GM23338 (cell line): ENCODE measurements at regions not wholly inside any gene's neighbourhood (a gene's known extent, or its start where the extent isn't known, plus 50 kb on each side); places are given as distances from the start of the nearest gene placed in this dataset.

Source experiments
- ATAC-seq: fragments of 200-7000 bp; cut with Tn5 transposase; 3 replicates; pipeline ENCODE4 v1.9.1; 2020
- DNase-seq: peaks from one replicate; pipeline ENCODE4 v3.0.0-alpha.2; 2015; ENCODE audit warnings: low spot score
- H2AFZ ChIP-seq: fragments of 200-600 bp; sonication (generic); 2 replicates; pipeline ENCODE4 v1.8.0; 2016; ENCODE audit warnings: antibody characterized with exemption, mild to moderate bottlenecking, moderate library complexity
- H3F3A ChIP-seq: fragments of 200-600 bp; sonication (generic); replicated peaks from 2 replicates; pipeline ENCODE4 v1.8.0; 2017; ENCODE audit warnings: antibody characterized with exemption, mixed run types, low read depth
- H3K27ac ChIP-seq: fragments of 200-600 bp; sonication (generic); 2 replicates; pipeline ENCODE4 v1.6.1; 2016; ENCODE audit warnings: low read depth
- H3K27me3 ChIP-seq: fragments of 200-600 bp; sonication (generic); 2 replicates; pipeline ENCODE4 v1.8.0; 2016; ENCODE audit warnings: mild to moderate bottlenecking, mixed run types, moderate library complexity; ENCODE audit not compliant: insufficient read depth
- H3K36me3 ChIP-seq: fragments of 200-600 bp; sonication (generic); 2 replicates; pipeline ENCODE4 v1.8.0; 2016; ENCODE audit warnings: mild to moderate bottlenecking; ENCODE audit not compliant: insufficient read depth
- H3K4me1 ChIP-seq: fragments of 200-600 bp; sonication (generic); 2 replicates; pipeline ENCODE4 v1.8.0; 2016; ENCODE audit warnings: mild to moderate bottlenecking, moderate library complexity; ENCODE audit not compliant: insufficient read depth
- H3K4me2 ChIP-seq: fragments of 200-600 bp; sonication (generic); 2 replicates; pipeline ENCODE4 v1.7.1; 2017; ENCODE audit warnings: mixed run types
- H3K4me3 ChIP-seq: fragments of 200-600 bp; sonication (generic); 2 replicates; pipeline ENCODE4 v1.6.1; 2016; ENCODE audit warnings: mixed run types
- H3K79me2 ChIP-seq: fragments of 200-600 bp; sonication (generic); replicated peaks from 2 replicates; pipeline ENCODE4 v1.8.0; 2017; ENCODE audit warnings: mild to moderate bottlenecking; ENCODE audit not compliant: insufficient read depth
- H3K9me2 ChIP-seq: fragments of 200-600 bp; sonication (generic); 2 replicates; pipeline ENCODE4 v1.8.0; 2017; ENCODE audit not compliant: insufficient read depth
- H4K20me1 ChIP-seq: fragments of 200-600 bp; sonication (generic); replicated peaks from 2 replicates; pipeline ENCODE4 v1.8.0; 2017; ENCODE audit warnings: mild to moderate bottlenecking; ENCODE audit not compliant: insufficient read depth
- H3K27ac Mint-ChIP-seq: 2 replicates; pipeline ENCODE4 v1.8.0; 2020; ENCODE audit warnings: inconsistent platforms, mild to moderate bottlenecking, moderate library complexity, mixed read lengths
- H3K27me3 Mint-ChIP-seq: 3 replicates; pipeline ENCODE4 v1.8.0; 2022; ENCODE audit warnings: low read depth, mild to moderate bottlenecking, moderate library complexity, mixed read lengths, inconsistent platforms; ENCODE audit not compliant: insufficient read depth, poor library complexity
- H3K36me3 Mint-ChIP-seq: 3 replicates; pipeline ENCODE4 v1.8.0; 2021; ENCODE audit warnings: low read depth, mild to moderate bottlenecking, inconsistent platforms, moderate library complexity, mixed read lengths
- H3K4me1 Mint-ChIP-seq: 3 replicates; pipeline ENCODE4 v1.8.0; 2020; ENCODE audit warnings: mild to moderate bottlenecking, inconsistent platforms, mixed read lengths
- H3K4me3 Mint-ChIP-seq: 3 replicates; pipeline ENCODE4 v1.8.0; 2021; ENCODE audit warnings: moderate library complexity, mild to moderate bottlenecking, inconsistent platforms, mixed read lengths
- H3K9me3 Mint-ChIP-seq: 3 replicates; pipeline ENCODE4 v1.8.0; 2020; ENCODE audit warnings: moderate library complexity, mild to moderate bottlenecking, inconsistent platforms, mixed read lengths
- CREB1 ChIP-seq: fragments of 250-450 bp; sonication (Bioruptor Pico); IDR thresholded peaks from 2 replicates; pipeline ENCODE4 v1.5.0; 2020; ENCODE audit warnings: low read depth, mild to moderate bottlenecking, moderate library complexity
- EZH2 ChIP-seq: fragments of 200-600 bp; sonication (generic); IDR thresholded peaks from one replicate; pipeline ENCODE4 v1.8.0; 2017; ENCODE audit warnings: antibody characterized with exemption, mild to moderate bottlenecking, low read depth; ENCODE audit not compliant: unreplicated experiment
- EZH2phosphoT487 ChIP-seq: fragments of 200-600 bp; sonication (generic); IDR thresholded peaks from one replicate; pipeline ENCODE4 v1.8.1; 2018; ENCODE audit warnings: antibody characterized with exemption; ENCODE audit not compliant: unreplicated experiment
- JUNB ChIP-seq: IDR thresholded peaks from one replicate; pipeline ENCODE4 v1.6.1; 2016; ENCODE audit warnings: antibody characterized with exemption; ENCODE audit not compliant: unreplicated experiment
- NANOG ChIP-seq: IDR thresholded peaks from 2 replicates; pipeline ENCODE4 v1.6.1; 2016; ENCODE audit warnings: antibody characterized with exemption, borderline replicate concordance
- POLR2AphosphoS5 ChIP-seq: IDR thresholded peaks from 2 replicates; pipeline ENCODE4 v1.6.1; 2016; ENCODE audit warnings: antibody characterized with exemption, low read depth
- STAT1 ChIP-seq: IDR thresholded peaks from one replicate; pipeline ENCODE4 v1.6.1; 2016; ENCODE audit warnings: antibody characterized with exemption; ENCODE audit not compliant: unreplicated experiment
- ZNF114 ChIP-seq: fragments of 250-450 bp; sonication (Bioruptor Pico); IDR thresholded peaks from 2 replicates; pipeline ENCODE4 v1.5.0; 2020; ENCODE audit warnings: mild to moderate bottlenecking, moderate library complexity
- ZNF331 ChIP-seq: fragments of 250-450 bp; sonication (Bioruptor Pico); IDR thresholded peaks from 2 replicates; pipeline ENCODE4 v1.5.0; 2020; ENCODE audit warnings: low read depth, mild to moderate bottlenecking, moderate library complexity
- TF ChIP-seq, protein P1 (sequence below), 2 experiments: fragments of 200-600 bp in 1 of 2; sonication (generic) in 1 of 2; conservative IDR thresholded peaks; 2 replicates each; pipeline versions ENCODE4 v1.5.1 to v1.6.1; 2016 to 2017; ENCODE audit warnings: antibody characterized with exemption in 2 of 2, low read depth in 2 of 2, mild to moderate bottlenecking in 2 of 2, moderate library complexity in 1 of 2
- TF ChIP-seq, protein P2 (sequence below): IDR thresholded peaks from one replicate; pipeline ENCODE4 v1.6.1; 2018; ENCODE audit warnings: antibody characterized with exemption; ENCODE audit not compliant: unreplicated experiment
- TF ChIP-seq, protein P3 (sequence below): IDR thresholded peaks from 2 replicates; pipeline ENCODE4 v1.6.1; 2016; ENCODE audit warnings: antibody characterized with exemption
- TF ChIP-seq, protein P4 (sequence below): fragments of 250-450 bp; sonication (Bioruptor Pico); IDR thresholded peaks from 2 replicates; pipeline ENCODE4 v1.5.0; 2020; ENCODE audit warnings: mild to moderate bottlenecking, moderate library complexity

DNA sequence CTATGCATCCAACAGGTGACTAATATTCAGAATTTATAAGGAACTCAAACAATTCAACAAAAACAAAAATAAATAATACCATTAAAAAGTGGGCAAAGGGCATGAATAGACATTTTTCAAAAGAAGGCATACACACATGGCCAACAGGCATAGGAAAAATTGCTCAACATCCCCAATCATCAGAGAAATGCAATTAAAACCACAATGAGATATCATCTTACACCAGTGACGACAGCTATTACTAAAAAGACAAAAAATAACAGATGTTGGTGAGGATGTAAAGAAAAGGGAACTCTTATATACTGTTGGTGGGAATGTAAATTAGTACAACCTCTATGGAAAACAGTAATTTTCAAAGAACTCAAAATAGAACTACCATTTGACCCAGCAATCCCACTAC, 250.4 kb upstream of the N4BP1 start:
- peaks cover 6% of the 10 kb centered on the region for H3K27me3 Mint-ChIP-seq
- no peaks in the 10 kb centered on the region for H3K36me3 Mint-ChIP-seq

More for the DNA sequence above, 250.4 kb upstream of the N4BP1 start:
- H3K9me2 ChIP-seq, result no peaks in the 10 kb centered on the region
- H3K4me1 Mint-ChIP-seq, result no peaks in the 10 kb centered on the region; the same call in 2 of the 3 replicates
- H3K4me3 ChIP-seq, result no peak overlapping the region
- H2AFZ ChIP-seq, result no peak overlapping the region
- ATAC-seq (no peak), DNase-seq (no peak)
- H3F3A ChIP-seq, result no peaks in the 10 kb centered on the region
- no peaks in the 10 kb centered on the region for H3K4me1 ChIP-seq
- H3K4me2 ChIP-seq, result no peak overlapping the region
- no peaks in the 10 kb centered on the region for H3K36me3 ChIP-seq
- no peak overlapping the region for H3K4me3 Mint-ChIP-seq
- no peaks in the 10 kb centered on the region for H3K79me2 ChIP-seq
- no peak overlapping the region for H3K27ac ChIP-seq
- no peak overlapping the region for H3K27ac Mint-ChIP-seq
- H4K20me1 ChIP-seq, result no peaks in the 10 kb centered on the region
- no peak for TF ChIP-seq EZH2
- TF ChIP-seq POLR2AphosphoS5, result no peak
- no peak for TF ChIP-seq CREB1
- TF ChIP-seq, protein P1, sequence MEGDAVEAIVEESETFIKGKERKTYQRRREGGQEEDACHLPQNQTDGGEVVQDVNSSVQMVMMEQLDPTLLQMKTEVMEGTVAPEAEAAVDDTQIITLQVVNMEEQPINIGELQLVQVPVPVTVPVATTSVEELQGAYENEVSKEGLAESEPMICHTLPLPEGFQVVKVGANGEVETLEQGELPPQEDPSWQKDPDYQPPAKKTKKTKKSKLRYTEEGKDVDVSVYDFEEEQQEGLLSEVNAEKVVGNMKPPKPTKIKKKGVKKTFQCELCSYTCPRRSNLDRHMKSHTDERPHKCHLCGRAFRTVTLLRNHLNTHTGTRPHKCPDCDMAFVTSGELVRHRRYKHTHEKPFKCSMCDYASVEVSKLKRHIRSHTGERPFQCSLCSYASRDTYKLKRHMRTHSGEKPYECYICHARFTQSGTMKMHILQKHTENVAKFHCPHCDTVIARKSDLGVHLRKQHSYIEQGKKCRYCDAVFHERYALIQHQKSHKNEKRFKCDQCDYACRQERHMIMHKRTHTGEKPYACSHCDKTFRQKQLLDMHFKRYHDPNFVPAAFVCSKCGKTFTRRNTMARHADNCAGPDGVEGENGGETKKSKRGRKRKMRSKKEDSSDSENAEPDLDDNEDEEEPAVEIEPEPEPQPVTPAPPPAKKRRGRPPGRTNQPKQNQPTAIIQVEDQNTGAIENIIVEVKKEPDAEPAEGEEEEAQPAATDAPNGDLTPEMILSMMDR (conservative IDR thresholded peaks at IDR 0.05; ENCODE audit: low read depth in 2 of 2), result no peak
- TF ChIP-seq NANOG, result no peak
- TF ChIP-seq, protein P2, sequence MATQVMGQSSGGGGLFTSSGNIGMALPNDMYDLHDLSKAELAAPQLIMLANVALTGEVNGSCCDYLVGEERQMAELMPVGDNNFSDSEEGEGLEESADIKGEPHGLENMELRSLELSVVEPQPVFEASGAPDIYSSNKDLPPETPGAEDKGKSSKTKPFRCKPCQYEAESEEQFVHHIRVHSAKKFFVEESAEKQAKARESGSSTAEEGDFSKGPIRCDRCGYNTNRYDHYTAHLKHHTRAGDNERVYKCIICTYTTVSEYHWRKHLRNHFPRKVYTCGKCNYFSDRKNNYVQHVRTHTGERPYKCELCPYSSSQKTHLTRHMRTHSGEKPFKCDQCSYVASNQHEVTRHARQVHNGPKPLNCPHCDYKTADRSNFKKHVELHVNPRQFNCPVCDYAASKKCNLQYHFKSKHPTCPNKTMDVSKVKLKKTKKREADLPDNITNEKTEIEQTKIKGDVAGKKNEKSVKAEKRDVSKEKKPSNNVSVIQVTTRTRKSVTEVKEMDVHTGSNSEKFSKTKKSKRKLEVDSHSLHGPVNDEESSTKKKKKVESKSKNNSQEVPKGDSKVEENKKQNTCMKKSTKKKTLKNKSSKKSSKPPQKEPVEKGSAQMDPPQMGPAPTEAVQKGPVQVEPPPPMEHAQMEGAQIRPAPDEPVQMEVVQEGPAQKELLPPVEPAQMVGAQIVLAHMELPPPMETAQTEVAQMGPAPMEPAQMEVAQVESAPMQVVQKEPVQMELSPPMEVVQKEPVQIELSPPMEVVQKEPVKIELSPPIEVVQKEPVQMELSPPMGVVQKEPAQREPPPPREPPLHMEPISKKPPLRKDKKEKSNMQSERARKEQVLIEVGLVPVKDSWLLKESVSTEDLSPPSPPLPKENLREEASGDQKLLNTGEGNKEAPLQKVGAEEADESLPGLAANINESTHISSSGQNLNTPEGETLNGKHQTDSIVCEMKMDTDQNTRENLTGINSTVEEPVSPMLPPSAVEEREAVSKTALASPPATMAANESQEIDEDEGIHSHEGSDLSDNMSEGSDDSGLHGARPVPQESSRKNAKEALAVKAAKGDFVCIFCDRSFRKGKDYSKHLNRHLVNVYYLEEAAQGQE, result no peak
- TF ChIP-seq, protein P3, sequence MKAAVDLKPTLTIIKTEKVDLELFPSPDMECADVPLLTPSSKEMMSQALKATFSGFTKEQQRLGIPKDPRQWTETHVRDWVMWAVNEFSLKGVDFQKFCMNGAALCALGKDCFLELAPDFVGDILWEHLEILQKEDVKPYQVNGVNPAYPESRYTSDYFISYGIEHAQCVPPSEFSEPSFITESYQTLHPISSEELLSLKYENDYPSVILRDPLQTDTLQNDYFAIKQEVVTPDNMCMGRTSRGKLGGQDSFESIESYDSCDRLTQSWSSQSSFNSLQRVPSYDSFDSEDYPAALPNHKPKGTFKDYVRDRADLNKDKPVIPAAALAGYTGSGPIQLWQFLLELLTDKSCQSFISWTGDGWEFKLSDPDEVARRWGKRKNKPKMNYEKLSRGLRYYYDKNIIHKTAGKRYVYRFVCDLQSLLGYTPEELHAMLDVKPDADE, result no peak
- no peak for TF ChIP-seq JUNB
- no peak for TF ChIP-seq ZNF331 (CRISPR knock-in tag)
- TF ChIP-seq, protein P4, sequence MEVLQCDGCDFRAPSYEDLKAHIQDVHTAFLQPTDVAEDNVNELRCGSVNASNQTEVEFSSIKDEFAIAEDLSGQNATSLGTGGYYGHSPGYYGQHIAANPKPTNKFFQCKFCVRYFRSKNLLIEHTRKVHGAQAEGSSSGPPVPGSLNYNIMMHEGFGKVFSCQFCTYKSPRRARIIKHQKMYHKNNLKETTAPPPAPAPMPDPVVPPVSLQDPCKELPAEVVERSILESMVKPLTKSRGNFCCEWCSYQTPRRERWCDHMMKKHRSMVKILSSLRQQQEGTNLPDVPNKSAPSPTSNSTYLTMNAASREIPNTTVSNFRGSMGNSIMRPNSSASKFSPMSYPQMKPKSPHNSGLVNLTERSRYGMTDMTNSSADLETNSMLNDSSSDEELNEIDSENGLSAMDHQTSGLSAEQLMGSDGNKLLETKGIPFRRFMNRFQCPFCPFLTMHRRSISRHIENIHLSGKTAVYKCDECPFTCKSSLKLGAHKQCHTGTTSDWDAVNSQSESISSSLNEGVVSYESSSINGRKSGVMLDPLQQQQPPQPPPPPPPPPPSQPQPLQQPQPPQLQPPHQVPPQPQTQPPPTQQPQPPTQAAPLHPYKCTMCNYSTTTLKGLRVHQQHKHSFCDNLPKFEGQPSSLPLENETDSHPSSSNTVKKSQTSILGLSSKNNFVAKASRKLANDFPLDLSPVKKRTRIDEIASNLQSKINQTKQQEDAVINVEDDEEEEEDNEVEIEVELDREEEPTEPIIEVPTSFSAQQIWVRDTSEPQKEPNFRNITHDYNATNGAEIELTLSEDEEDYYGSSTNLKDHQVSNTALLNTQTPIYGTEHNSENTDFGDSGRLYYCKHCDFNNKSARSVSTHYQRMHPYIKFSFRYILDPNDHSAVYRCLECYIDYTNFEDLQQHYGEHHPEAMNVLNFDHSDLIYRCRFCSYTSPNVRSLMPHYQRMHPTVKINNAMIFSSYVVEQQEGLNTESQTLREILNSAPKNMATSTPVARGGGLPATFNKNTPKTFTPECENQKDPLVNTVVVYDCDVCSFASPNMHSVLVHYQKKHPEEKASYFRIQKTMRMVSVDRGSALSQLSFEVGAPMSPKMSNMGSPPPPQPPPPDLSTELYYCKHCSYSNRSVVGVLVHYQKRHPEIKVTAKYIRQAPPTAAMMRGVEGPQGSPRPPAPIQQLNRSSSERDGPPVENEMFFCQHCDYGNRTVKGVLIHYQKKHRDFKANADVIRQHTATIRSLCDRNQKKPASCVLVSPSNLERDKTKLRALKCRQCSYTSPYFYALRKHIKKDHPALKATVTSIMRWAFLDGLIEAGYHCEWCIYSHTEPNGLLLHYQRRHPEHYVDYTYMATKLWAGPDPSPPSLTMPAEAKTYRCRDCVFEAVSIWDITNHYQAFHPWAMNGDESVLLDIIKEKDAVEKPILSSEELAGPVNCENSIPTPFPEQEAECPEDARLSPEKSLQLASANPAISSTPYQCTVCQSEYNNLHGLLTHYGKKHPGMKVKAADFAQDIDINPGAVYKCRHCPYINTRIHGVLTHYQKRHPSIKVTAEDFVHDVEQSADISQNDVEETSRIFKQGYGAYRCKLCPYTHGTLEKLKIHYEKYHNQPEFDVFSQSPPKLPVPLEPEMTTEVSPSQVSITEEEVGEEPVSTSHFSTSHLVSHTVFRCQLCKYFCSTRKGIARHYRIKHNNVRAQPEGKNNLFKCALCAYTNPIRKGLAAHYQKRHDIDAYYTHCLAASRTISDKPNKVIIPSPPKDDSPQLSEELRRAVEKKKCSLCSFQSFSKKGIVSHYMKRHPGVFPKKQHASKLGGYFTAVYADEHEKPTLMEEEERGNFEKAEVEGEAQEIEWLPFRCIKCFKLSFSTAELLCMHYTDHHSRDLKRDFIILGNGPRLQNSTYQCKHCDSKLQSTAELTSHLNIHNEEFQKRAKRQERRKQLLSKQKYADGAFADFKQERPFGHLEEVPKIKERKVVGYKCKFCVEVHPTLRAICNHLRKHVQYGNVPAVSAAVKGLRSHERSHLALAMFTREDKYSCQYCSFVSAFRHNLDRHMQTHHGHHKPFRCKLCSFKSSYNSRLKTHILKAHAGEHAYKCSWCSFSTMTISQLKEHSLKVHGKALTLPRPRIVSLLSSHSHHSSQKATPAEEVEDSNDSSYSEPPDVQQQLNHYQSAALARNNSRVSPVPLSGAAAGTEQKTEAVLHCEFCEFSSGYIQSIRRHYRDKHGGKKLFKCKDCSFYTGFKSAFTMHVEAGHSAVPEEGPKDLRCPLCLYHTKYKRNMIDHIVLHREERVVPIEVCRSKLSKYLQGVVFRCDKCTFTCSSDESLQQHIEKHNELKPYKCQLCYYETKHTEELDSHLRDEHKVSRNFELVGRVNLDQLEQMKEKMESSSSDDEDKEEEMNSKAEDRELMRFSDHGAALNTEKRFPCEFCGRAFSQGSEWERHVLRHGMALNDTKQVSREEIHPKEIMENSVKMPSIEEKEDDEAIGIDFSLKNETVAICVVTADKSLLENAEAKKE (CRISPR knock-in tag), result no peak
- no peak for TF ChIP-seq ZNF114
- no peak for TF ChIP-seq EZH2phosphoT487
- TF ChIP-seq STAT1, result no peak
- no peaks in the 10 kb centered on the region for H3K27me3 ChIP-seq
- H3K9me3 Mint-ChIP-seq, result no peaks in the 10 kb centered on the region
